Loucy (cell line): ENCODE measurements at regions not wholly inside any gene's neighbourhood (a gene's known extent, or its start where the extent isn't known, plus 50 kb on each side); places are given as distances from the start of the nearest gene placed in this dataset.

ENCODE experiments used
- H2AFZ ChIP-seq: fragments of 200-600 bp; sonication (generic); 2 replicates; pipeline ENCODE4 v1.6.0; 2016; ENCODE audit warnings: antibody characterized with exemption, mild to moderate bottlenecking, low read length, moderate library complexity
- H3F3A ChIP-seq: fragments of 200-600 bp; 2 replicates; pipeline ENCODE4 v1.6.0; 2016; ENCODE audit warnings: antibody characterized with exemption, low read depth, mild to moderate bottlenecking
- H3K27me3 ChIP-seq: fragments of 200-600 bp; sonication (generic); 2 replicates; pipeline ENCODE4 v1.6.1; 2014; ENCODE audit warnings: low read length, mild to moderate bottlenecking; ENCODE audit not compliant: insufficient read depth, poor library complexity, severe bottlenecking
- H3K36me3 ChIP-seq: fragments of 200-600 bp; sonication (generic); 2 replicates; pipeline ENCODE4 v1.6.1; 2016; ENCODE audit warnings: low read length; ENCODE audit not compliant: insufficient read depth
- H3K4me1 ChIP-seq: fragments of 200-600 bp; sonication (generic); 2 replicates; pipeline ENCODE4 v1.5.1; 2014; ENCODE audit warnings: low read length, mild to moderate bottlenecking; ENCODE audit not compliant: insufficient read depth, poor library complexity, severe bottlenecking
- H3K4me2 ChIP-seq: fragments of 200-600 bp; sonication (generic); 2 replicates; pipeline ENCODE4 v1.6.0; 2014; ENCODE audit warnings: antibody characterized with exemption, low read length, low read depth, mild to moderate bottlenecking; ENCODE audit not compliant: poor library complexity, severe bottlenecking
- H3K4me3 ChIP-seq: fragments of 200-600 bp; sonication (generic); 2 replicates; pipeline ENCODE4 v1.5.1; 2014; ENCODE audit warnings: low read length, mild to moderate bottlenecking, mixed read lengths; ENCODE audit not compliant: poor library complexity, severe bottlenecking
- H3K79me2 ChIP-seq: fragments of 200-600 bp; sonication (generic); 2 replicates; pipeline ENCODE4 v1.6.1; 2014; ENCODE audit warnings: low read length; ENCODE audit not compliant: insufficient read depth
- H3K9ac ChIP-seq: fragments of 200-600 bp; sonication (generic); 2 replicates; pipeline ENCODE4 v1.6.0; 2014; ENCODE audit warnings: mild to moderate bottlenecking, low read depth, low read length, moderate library complexity; ENCODE audit not compliant: poor library complexity, severe bottlenecking
- H3K9me2 ChIP-seq: fragments of 200-600 bp; sonication (generic); replicated peaks from 2 replicates; pipeline ENCODE4 v1.6.1; 2016; ENCODE audit warnings: low read depth, low read length, mixed read lengths
- H3K9me3 ChIP-seq: fragments of 200-600 bp; sonication (generic); 2 replicates; pipeline ENCODE4 v1.6.1; 2014; ENCODE audit warnings: mild to moderate bottlenecking, antibody characterized with exemption, low read length, low read depth; ENCODE audit not compliant: insufficient read depth
- H4K20me1 ChIP-seq: fragments of 200-600 bp; sonication (generic); 2 replicates; pipeline ENCODE4 v1.6.0; 2014; ENCODE audit warnings: antibody characterized with exemption, low read length, mild to moderate bottlenecking; ENCODE audit not compliant: insufficient read depth, poor library complexity, severe bottlenecking
- EZH2phosphoT487 ChIP-seq: fragments of 200-600 bp; IDR thresholded peaks from 2 replicates; pipeline ENCODE4 v1.6.1; 2018; ENCODE audit warnings: antibody characterized with exemption, mild to moderate bottlenecking, moderate library complexity, borderline replicate concordance
- TF ChIP-seq, protein P1 (sequence below): fragments of 200-600 bp; sonication (generic); conservative IDR thresholded peaks from 2 replicates; pipeline ENCODE4 v1.5.1; 2014; ENCODE audit warnings: mild to moderate bottlenecking, antibody characterized with exemption, low read length

DNA sequence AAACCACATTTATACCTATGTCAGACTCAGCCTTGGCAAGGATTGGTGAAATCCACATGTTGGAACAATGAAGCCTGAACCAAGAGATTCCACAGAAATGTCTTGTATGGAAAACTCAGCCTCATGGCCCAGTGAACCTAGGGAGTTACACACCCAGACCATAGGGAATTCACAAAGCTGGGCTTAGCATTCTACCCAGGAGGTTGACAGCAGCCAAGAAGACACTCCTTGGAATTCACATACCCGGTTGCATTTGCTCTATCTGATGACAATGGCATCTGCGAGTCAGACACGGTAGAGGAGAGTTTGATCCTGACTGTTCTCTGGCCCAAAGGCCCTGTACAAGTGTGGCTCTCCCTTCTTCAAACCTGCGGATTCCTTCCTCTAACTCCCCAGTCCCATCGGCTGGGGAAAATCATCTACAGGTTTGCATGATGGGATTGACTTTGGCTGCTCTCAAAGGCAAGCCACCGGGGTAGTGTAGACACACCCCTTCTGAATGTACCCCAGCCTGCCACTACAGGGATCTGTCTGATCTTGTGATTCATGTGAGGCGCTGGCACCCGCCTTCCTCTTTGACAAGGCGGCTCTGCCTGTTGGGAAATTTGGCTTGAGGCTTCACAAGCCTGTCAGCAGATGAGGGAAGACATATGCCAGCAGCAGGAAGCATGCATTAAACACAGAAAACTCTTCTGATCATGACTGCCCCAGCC lies 297.3 kb upstream of the KAZN start:
- Histone ChIP-seq H3K27me3 (no peaks in the 10 kb centered on the region), H4K20me1 (no peaks in the 10 kb centered on the region), H2AFZ (no peak overlapping the region), H3K9me2 (no peaks in the 10 kb centered on the region), H3K79me2 (no peaks in the 10 kb centered on the region), H3K36me3 (no peaks in the 10 kb centered on the region), H3K9me3 (no peaks in the 10 kb centered on the region; the same call in 1 of the 2 replicates), H3K4me1 (no peaks in the 10 kb centered on the region), H3K9ac (no peak overlapping the region), H3K4me3 (no peak overlapping the region), H3K4me2 (no peak overlapping the region), H3F3A (no peaks in the 10 kb centered on the region)
- TF ChIP-seq, protein P1, sequence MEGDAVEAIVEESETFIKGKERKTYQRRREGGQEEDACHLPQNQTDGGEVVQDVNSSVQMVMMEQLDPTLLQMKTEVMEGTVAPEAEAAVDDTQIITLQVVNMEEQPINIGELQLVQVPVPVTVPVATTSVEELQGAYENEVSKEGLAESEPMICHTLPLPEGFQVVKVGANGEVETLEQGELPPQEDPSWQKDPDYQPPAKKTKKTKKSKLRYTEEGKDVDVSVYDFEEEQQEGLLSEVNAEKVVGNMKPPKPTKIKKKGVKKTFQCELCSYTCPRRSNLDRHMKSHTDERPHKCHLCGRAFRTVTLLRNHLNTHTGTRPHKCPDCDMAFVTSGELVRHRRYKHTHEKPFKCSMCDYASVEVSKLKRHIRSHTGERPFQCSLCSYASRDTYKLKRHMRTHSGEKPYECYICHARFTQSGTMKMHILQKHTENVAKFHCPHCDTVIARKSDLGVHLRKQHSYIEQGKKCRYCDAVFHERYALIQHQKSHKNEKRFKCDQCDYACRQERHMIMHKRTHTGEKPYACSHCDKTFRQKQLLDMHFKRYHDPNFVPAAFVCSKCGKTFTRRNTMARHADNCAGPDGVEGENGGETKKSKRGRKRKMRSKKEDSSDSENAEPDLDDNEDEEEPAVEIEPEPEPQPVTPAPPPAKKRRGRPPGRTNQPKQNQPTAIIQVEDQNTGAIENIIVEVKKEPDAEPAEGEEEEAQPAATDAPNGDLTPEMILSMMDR: no peak
- TF ChIP-seq EZH2phosphoT487: no peak

DNA sequence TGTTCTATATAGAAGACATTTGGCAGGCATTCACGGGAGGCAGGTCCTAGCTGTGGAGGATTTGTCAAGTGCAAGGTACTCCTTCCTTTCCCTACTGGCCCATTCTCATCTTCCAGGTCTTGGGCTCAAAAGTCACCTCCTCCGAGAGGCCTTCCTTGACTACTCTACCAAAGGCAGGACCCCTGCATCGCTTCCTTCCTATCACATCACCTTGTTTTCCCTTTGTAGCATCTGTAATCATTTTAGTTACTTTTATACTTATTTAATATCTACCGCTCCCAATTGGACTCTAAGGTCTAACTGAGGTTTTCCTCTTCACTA lies 296.8 kb upstream of the KAZN start:
- no peak overlapping the region for H3K4me3 ChIP-seq

DNA sequence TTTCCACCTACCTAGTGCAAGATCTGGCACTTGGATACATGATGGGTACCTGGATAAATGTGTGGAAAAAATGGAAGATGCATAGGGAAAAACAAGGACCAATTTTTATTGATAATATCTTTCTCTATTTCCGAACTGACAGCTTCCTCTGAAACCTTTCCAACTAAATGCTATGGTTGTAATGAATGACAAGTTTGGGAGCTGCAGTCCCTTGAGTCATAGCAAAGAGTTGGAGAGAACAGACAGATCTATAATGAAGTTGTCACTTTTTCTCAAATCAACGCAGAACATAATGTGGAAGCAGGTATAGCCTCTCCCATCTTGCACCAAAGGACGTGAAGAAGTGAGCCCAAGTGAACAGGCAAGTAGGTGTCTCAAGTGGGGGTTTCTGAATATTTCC lies 296.5 kb upstream of the KAZN start:
- Histone ChIP-seq H2AFZ (no peak overlapping the region), H3F3A (no peaks in the 10 kb centered on the region), H3K4me3 (no peak overlapping the region), H4K20me1 (no peaks in the 10 kb centered on the region), H3K36me3 (no peaks in the 10 kb centered on the region), H3K27me3 (no peaks in the 10 kb centered on the region), H3K9ac (no peak overlapping the region), H3K9me3 (no peaks in the 10 kb centered on the region; the same call in 1 of the 2 replicates), H3K4me2 (no peak overlapping the region), H3K4me1 (no peaks in the 10 kb centered on the region), H3K9me2 (no peaks in the 10 kb centered on the region), H3K79me2 (no peaks in the 10 kb centered on the region)
- TF ChIP-seq, protein P1: no peak
- TF ChIP-seq EZH2phosphoT487: no peak

More for the DNA sequence above, 296.8 kb upstream of the KAZN start:
- H3K9me2 ChIP-seq: no peaks in the 10 kb centered on the region
- no peaks in the 10 kb centered on the region for H3K27me3 ChIP-seq
- no peaks in the 10 kb centered on the region for H4K20me1 ChIP-seq
- no peaks in the 10 kb centered on the region for H3K36me3 ChIP-seq
- no peaks in the 10 kb centered on the region; the same call in 1 of the 2 replicates for H3K9me3 ChIP-seq
- no peak overlapping the region for H3K9ac ChIP-seq
- H2AFZ ChIP-seq: no peak overlapping the region
- H3F3A ChIP-seq: no peaks in the 10 kb centered on the region
- TF ChIP-seq, protein P1: no peak
- TF ChIP-seq EZH2phosphoT487: no peak
- no peaks in the 10 kb centered on the region for H3K4me1 ChIP-seq
- no peaks in the 10 kb centered on the region for H3K79me2 ChIP-seq
- no peak overlapping the region for H3K4me2 ChIP-seq
